NCI-H1092 (cell line): ENCODE measurements at regions not wholly inside any gene's neighbourhood (a gene's known extent, or its start where the extent isn't known, plus 50 kb on each side); places are given as distances from the start of the nearest gene placed in this dataset.
A peak's percentile ranks its signal among the peaks of the same experiment; 100 is the strongest.
"Not testable (repeated sequence)": the region's sequence is repeated elsewhere in the genome, so short reads cannot be mapped to it uniquely, and the experiment has no call there.

Source experiments
- DNase-seq: peaks from one replicate; lab custom pipeline; 2025; lab: John Stamatoyannopoulos, UW

DNA sequence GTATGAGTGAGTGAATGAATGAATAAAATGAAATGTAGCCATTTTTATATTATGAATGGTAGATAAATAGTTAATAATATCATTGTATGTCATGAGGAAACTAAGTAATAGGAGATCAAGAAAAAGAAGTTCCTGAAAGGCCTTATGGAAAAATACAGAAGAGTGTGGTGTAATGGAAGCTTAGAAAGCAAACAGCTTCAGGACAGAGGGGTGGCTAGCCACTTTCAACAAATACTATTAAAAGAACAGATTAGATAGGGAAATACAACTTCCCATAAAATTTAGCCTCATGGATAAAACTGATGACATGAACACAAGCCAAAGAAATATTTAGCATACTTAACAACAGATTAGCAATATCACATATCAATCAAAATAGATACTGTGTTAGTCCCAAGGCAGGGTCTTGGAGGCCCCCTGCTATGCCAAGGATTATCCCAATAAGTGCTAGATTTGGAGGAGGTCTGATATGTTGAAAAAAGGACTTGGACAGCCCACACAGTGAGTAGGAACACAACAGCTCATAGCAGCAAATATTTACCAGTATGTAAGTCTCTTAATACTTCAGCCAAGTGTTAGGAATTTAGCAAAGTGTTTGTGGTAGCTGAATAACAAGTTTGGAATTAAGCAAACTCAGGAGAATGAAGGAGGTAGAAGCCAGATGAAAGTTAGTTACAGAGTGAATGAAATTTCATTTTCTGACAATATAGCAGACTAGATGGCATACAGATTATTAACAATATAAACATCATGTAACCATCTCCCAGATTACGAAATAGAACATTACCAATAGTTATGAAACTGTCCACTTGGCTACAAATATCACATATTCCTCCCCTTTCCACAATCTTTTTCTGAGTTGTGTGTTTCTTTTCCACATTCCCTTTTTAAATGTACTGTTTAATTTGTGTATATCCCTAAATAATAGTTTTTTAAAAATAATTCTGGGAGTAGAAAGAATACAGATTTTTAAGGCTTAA is 1632.0 kb downstream of the PCDH9 start:
- no peak for DNase-seq

- no peak for DNase-seq
Measured at GRCh38 chr13:65595916-65596315, 1634.2 kb downstream of the PCDH9 start.

- DNase-seq: no peak
Measured at GRCh38 chr13:65594298-65594781, 1635.8 kb downstream of the PCDH9 start.

DNA sequence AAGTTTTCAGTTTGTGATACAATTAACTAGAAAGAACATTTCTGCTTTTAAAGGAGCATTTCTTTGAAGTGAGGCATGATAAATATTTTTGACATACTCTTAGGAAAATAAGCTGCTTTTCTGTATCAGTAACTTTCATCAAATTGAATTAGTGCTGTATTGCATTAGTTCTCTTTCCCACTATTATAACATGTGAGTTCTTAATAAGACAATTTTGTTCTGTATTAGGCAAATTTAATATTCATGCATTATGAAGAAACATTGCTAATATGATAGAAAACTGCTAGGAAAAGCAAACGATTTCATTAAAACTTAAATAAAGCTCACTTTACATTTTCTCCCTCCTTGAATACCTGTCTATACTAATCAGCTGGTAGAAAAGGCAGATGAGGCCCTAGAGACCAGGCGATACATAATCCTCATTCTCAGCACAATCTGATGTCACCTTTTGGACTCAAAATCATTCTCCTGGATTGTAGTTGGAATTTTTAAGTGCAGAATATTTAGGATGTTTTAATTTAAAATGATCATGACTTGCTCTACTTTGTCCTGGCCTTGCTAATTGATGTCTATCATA is 1636.8 kb downstream of the PCDH9 start:
- DNase-seq: no peak

DNA sequence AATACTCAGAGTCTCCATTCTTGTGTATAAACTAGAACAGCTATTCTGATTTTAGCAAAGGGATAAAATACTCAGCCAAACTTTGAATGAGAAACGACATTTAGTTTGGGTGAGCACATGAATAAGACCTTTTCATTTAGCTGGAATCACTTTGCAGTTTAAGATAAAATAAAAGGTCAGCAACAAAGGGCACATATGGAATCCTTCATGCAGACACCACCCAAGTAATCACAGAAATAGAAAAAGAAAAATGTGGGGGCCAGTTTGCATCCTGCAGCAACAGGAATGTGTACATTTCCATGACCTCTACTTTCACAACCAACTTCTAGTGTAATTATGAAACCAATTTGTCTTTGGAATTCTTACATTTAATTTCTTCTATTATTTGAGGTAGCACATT is 1637.4 kb downstream of the PCDH9 start:
- DNase-seq: no peak

- DNase-seq: no peak
Measured at GRCh38 chr13:65585346-65585745, 1644.8 kb downstream of the PCDH9 start.

GRCh38 chr13:65584126-65584525 is 1646.0 kb downstream of the PCDH9 start:
- no peak for DNase-seq

GRCh38 chr13:65582160-65582559 is 1648.0 kb downstream of the PCDH9 start:
- no peak for DNase-seq

GRCh38 chr13:65564561-65564960 is 1665.6 kb downstream of the PCDH9 start:
- DNase-seq: not testable (repeated sequence)

- no peak for DNase-seq
Measured at GRCh38 chr13:65562305-65562704, 1667.8 kb downstream of the PCDH9 start.

- DNase-seq: no peak
Measured at GRCh38 chr13:65560936-65561335, 1669.2 kb downstream of the PCDH9 start.

- peak; percentile 96 for DNase-seq
Measured at GRCh38 chr13:65555962-65556361, 1674.2 kb downstream of the PCDH9 start.

GRCh38 chr13:65553096-65553727 is 1676.9 kb downstream of the PCDH9 start:
- DNase-seq: no peak

GRCh38 chr13:65551208-65551607 is 1678.9 kb downstream of the PCDH9 start:
- no peak for DNase-seq

DNA sequence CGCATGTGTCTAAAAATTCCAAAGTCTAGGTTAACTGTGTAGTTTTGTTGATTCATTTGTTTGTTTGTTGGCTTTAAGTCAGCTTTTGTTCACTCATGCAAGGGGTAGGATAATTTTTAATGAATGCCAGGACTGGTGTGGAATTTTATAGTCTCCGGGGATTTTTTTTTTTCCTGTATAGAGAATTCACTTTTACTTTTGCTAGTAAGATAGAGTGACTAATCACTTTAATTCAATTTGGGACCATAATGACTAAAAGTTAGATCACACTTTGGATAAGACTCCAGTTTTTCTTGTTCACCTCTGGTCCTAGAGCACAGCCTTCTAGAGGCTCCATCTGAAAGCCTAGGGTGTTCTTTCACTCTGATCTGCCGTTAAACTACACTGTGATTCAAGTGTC is 1690.0 kb downstream of the PCDH9 start:
- no peak for DNase-seq

GRCh38 chr13:65535370-65535769 is 1694.8 kb downstream of the PCDH9 start:
- no peak for DNase-seq

DNA sequence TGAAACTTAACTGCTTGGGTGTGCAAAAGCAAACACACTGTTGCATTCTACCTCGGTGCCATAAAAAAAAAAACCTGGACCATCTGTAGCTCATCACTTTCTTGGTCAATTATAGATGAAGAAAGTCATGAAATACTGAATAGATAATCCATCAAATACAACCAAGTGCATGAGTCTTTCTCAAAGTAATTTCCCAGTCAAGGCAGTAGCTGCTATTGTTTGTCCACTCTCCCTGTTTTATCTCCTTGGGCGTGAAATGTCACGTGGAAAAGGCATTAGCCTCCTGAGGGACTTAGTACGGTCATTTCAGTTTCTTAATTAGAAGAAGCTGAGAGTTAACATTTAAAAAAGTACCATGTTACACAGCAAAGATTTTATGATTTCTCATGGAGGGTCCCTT is 1697.9 kb downstream of the PCDH9 start:
- no peak for DNase-seq

DNA sequence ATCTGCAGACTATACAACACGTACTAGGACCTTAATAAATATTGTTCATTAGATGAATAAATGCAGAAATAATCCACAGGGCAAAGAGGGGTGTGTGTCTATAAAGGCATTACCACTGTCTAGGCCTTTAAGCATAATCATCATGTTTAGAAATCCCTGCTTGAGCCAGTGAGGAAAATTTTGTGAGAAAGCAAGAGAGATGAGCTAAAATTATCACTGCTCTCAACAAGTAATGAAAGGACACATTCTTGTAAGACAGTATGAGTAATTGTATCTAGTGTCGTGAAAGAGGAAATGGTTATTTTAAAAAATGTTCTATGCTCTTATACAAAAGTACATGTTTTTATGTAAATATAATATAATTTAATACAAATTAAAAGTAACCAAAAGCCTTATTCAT is 1699.4 kb downstream of the PCDH9 start:
- no peak for DNase-seq

DNA sequence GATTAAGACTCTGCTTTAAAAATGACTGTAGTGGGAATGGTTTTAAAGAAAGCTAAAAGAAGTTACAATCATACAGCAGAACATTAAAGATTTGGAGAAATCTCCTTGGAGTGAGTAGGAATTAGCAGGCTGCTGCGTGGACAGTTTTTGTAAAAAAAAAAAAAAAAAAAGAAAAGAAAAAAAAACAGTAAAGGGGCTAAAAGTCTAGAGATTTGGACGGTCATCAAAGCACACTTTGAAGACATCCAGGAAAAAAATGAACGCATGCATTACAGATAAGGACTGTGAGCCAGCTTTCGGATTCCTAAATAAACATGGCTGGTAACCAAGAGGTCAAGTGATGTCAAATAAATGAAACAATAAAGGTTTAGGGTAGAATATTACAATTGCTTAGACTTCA is 1700.6 kb downstream of the PCDH9 start:
- DNase-seq: no peak

- DNase-seq: no peak
Measured at GRCh38 chr13:65508745-65509144, 1721.4 kb downstream of the PCDH9 start.

- no peak for DNase-seq
Measured at GRCh38 chr13:65508338-65508737, 1721.8 kb downstream of the PCDH9 start.

DNA sequence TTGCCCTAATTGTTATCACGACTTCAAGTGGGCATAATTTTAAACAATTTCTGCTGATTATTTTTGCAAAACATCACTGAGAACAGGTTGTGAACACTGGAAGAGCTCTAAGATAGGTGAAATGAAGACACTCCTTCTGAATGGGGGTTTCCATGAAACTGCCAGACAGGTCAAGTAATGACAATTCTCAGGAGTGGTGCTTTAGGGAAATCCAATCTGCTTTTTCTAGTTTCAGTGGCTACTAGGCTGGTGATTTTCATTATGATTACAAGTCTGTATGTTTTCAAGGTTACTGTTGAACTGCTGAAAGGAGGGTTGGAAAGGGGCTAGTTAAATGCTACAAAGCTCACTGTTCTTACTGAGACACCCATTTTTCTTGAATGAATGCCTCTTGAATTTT is 1724.2 kb downstream of the PCDH9 start:
- DNase-seq: no peak

GRCh38 chr13:65504213-65504612 is 1725.9 kb downstream of the PCDH9 start:
- DNase-seq: no peak
